Astrocyte of the spinal cord (primary cell): ENCODE measurements at regions not wholly inside any gene's neighbourhood (a gene's known extent, or its start where the extent isn't known, plus 50 kb on each side); places are given as distances from the start of the nearest gene placed in this dataset.

Experiments used
- DNase-seq: peaks from one replicate; pipeline ENCODE4 v3.0.0; 2011; ENCODE audit warnings: low read depth, low spot score
- H3K4me3 ChIP-seq: 2 replicates; pipeline ENCODE4 v1.5.1; 2011; ENCODE audit warnings: low read depth, mild to moderate bottlenecking, low read length, moderate library complexity
- CTCF ChIP-seq: IDR thresholded peaks from 2 replicates; pipeline ENCODE4 v1.5.1; 2012; ENCODE audit warnings: low read depth, mild to moderate bottlenecking, low read length, inconsistent platforms
- in situ Hi-C: cut with HindIII; loops from 2 replicates; pipeline ENCODE4 v1.10.0; 2017; ENCODE audit warnings: low sequenced_read_pairs

DNA sequence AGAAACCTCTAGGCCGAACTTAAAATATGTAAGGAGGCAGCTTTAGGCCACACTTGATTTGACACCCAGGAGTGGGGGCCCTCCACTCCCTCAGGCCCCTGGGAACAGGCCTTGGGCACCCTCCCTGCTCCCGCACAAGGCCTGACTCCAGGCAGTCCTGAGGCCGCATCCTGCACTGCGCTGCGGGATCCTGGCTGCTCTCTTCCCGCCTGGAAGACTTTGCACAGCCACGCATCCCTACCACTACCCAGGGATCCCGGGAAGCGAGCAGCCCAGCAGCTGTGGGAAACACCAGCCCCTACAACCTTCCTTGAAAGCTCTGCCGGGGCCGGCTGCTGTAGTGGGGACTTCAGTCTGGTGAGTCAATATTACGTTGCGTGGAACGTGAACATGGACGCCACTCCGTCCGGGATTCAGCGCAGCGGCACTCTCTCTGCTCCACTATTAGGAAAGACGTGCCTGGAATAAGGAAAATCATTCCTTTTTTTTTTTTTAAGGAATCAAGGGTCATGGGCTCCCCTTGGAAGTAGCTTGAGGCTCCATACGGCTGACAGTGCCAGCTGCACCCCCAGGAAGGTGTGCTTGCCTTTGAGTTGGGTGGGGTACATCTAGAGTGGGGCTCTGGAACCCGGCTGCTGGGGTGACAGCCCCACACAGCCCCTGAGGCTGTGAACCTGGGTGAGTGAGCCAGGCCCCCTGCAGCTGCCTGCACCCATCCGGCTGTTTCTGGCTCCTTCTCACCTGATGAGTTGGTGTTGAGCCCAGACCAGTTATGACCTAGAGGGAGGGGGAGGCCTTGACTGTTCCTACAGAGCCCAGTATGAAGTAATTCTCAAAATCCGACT lies 119.2 kb upstream of the TMEM18 start:
- DNase-seq: no peak
- TF ChIP-seq CTCF: no peak
- in situ Hi-C loops: no loop called here
- no peak overlapping the region for H3K4me3 ChIP-seq

- DNase-seq: no peak
- TF ChIP-seq CTCF: no peak
- no peak overlapping the region for H3K4me3 ChIP-seq
- in situ Hi-C loops: no loop called here
Measured at GRCh38 chr2:795531-796041, 118.4 kb upstream of the TMEM18 start.

GRCh38 chr2:794554-795241 lies 117.5 kb upstream of the TMEM18 start:
- peak; percentile 34 for DNase-seq

GRCh38 chr2:793236-793635 lies 116.0 kb upstream of the TMEM18 start:
- no peak overlapping the region for H3K4me3 ChIP-seq

More at GRCh38 chr2:794554-795241, 117.5 kb upstream of the TMEM18 start:
- TF ChIP-seq CTCF: no peak
- in situ Hi-C loops: no loop called here
- H3K4me3 ChIP-seq: no peak overlapping the region

GRCh38 chr2:792687-793086 lies 115.5 kb upstream of the TMEM18 start:
- H3K4me3 ChIP-seq: no peak overlapping the region
- no peak for DNase-seq
- in situ Hi-C loops: no loop called here
- no peak for TF ChIP-seq CTCF

More at GRCh38 chr2:793236-793635, 116.0 kb upstream of the TMEM18 start:
- no peak for TF ChIP-seq CTCF
- in situ Hi-C loops: no loop called here
- no peak for DNase-seq

- H3K4me3 ChIP-seq: no peak overlapping the region
- in situ Hi-C loops: no loop called here
- DNase-seq: no peak
- no peak for TF ChIP-seq CTCF
Measured at GRCh38 chr2:790634-791245, 113.5 kb upstream of the TMEM18 start.
